ENCODE measurements at regions not wholly inside any gene's neighbourhood (a gene's known extent, or its start where the extent isn't known, plus 50 kb on each side); places are given as distances from the start of the nearest gene placed in this dataset.

DNA sequence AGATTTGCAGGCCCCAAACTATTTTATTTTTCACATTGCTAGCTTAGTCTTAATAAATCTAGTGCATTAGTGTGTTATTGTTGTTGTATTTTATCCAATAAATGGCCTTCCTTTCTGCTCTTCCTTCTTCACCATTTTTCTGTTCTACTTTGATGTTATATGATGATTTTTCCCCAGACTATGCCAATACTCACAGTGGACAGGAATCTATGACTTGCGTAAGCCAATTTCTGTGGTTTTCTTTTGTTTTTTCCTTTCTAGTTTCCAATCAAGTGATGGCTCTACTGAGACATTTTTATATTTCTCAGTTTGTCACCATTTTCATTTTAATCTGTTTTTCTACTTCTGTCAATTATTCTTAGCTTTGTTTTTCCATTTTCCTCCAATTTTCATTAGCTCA is 106.8 kb upstream of the FBXL7 start:
- H3K27me3 ChIP-seq, result no peaks in the 10 kb centered on the region
- H3K9me3 ChIP-seq, result no peaks in the 10 kb centered on the region
- H3K27ac ChIP-seq, result no peak overlapping the region
- no peaks in the 10 kb centered on the region for H3K36me3 ChIP-seq
- TF ChIP-seq, protein P1, sequence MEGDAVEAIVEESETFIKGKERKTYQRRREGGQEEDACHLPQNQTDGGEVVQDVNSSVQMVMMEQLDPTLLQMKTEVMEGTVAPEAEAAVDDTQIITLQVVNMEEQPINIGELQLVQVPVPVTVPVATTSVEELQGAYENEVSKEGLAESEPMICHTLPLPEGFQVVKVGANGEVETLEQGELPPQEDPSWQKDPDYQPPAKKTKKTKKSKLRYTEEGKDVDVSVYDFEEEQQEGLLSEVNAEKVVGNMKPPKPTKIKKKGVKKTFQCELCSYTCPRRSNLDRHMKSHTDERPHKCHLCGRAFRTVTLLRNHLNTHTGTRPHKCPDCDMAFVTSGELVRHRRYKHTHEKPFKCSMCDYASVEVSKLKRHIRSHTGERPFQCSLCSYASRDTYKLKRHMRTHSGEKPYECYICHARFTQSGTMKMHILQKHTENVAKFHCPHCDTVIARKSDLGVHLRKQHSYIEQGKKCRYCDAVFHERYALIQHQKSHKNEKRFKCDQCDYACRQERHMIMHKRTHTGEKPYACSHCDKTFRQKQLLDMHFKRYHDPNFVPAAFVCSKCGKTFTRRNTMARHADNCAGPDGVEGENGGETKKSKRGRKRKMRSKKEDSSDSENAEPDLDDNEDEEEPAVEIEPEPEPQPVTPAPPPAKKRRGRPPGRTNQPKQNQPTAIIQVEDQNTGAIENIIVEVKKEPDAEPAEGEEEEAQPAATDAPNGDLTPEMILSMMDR (IDR thresholded peaks at IDR 0.05), result no peak
- TF ChIP-seq POLR2AphosphoS5 (IDR thresholded peaks at IDR 0.05; ENCODE audit: insufficient read depth in 1 of 2, low read depth in 1 of 2) (no peak), POLR2A (IDR thresholded peaks at IDR 0.05) (no peak)
- H3K4me3 ChIP-seq, result no peak overlapping the region
- DNase-seq (ENCODE audit: extremely low spot score in 2 of 2), result no peak
- H3K4me1 ChIP-seq, result no peaks in the 10 kb centered on the region
- intact Hi-C loops (cut with DNase I), result no loop called here

DNA sequence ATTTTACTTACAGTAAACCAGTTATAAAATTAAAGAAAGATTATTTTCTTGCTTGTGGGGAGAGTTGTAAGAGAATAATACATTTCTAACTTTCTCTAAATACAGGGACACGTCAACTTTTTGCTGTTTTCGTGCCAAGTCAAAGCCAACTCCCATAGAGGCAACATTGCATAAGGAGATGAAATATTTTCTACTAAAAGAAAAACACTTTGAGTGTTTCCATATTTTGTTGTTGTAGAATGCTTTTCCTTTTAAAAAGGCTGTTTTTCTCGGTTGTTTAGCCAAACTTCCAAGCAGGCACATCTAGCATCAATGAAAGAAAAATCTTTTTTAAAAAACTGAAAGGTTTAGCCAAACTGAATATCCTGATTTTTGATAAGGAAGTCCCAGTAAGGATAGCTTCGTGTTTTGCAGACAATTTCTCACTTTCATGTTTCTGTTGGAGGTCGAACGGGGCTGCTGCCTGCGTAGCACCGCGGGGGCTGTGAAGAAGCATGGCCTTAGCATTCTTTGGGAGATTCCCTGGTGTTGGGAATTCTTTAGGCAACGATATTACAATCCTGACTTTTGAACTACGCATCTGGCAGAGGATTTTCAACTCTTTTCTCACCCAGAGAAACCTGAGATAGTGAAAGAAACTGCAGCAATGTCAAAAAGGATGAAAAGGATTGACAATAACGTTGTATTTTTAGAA is 108.1 kb upstream of the FBXL7 start:
- H3K36me3 ChIP-seq, result no peaks in the 10 kb centered on the region

DNA sequence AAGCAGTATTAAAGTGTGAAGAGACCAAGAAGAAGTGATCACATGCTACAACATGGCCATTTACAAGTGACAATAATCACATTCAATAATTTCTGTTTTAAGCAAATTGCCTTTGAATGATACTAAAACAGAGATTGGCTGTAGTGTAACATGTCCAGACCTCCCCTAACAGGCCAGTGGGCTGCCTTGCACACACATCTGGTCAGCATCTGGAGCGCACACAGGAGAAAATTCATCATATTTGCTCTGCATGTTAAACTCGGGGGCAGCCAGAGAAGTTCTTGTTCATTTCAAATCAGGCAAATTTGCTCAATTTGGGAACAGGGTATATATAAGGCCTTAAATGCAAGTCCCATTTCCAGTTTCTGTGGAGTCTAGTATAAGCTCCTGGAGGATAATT is 111.1 kb upstream of the FBXL7 start:
- Histone ChIP-seq H3K9me3 (no peaks in the 10 kb centered on the region), H3K27ac (no peak overlapping the region), H3K36me3 (no peaks in the 10 kb centered on the region), H3K4me3 (no peak overlapping the region), H3K27me3 (no peaks in the 10 kb centered on the region), H3K4me1 (no peaks in the 10 kb centered on the region)
- no peak for DNase-seq (ENCODE audit: extremely low spot score in 2 of 2)
- intact Hi-C loops (cut with DNase I), result loop anchor here (10.0 kb wide), 1 partner anchor 436 kb away; no protein-coding TSS in a partner anchor
- TF ChIP-seq, protein P1 (IDR thresholded peaks at IDR 0.05), result no peak
- no peak for TF ChIP-seq POLR2A (IDR thresholded peaks at IDR 0.05)
- no peak for TF ChIP-seq POLR2AphosphoS5 (IDR thresholded peaks at IDR 0.05; ENCODE audit: insufficient read depth in 1 of 2, low read depth in 1 of 2)

More for the DNA sequence above, 108.1 kb upstream of the FBXL7 start:
- Histone ChIP-seq H3K27ac (no peak overlapping the region), H3K9me3 (no peaks in the 10 kb centered on the region), H3K27me3 (no peaks in the 10 kb centered on the region), H3K4me1 (no peaks in the 10 kb centered on the region), H3K4me3 (no peak overlapping the region)
- TF ChIP-seq POLR2A (IDR thresholded peaks at IDR 0.05) (no peak), POLR2AphosphoS5 (IDR thresholded peaks at IDR 0.05; ENCODE audit: insufficient read depth in 1 of 2, low read depth in 1 of 2) (no peak)
- TF ChIP-seq, protein P1 (IDR thresholded peaks at IDR 0.05), result no peak
- no peak for DNase-seq (ENCODE audit: extremely low spot score in 2 of 2)
- intact Hi-C loops (cut with DNase I), result no loop called here

DNA sequence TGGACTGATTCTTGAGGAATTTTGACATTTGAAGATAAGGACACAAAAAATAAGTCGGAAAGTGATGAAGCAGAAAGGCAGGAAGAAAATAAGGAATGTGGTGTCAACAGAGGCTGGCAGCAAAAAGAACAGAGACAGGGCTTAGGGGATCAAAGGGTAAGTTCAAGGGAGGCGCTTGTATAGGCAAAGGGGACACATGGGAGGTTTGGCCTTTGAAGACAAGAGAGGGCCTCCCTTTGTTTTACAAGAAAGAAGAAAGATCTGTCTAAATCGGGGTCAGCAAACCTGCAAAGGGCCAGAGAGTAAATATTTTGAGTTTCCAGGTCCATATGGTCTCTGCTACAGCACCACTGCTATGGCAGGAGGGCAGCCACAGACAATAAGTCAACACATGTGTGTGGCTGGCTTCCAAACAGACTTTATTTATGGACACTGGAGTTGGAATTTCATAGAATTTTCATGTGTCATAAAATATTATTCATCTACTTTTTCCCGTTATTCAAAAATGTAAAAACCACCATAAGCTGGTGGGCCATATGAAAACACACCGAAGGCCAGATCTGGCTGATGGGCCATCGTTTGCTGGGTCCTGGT is 112.0 kb upstream of the FBXL7 start:
- no peak overlapping the region for H3K4me3 ChIP-seq
- no peaks in the 10 kb centered on the region for H3K27me3 ChIP-seq
- DNase-seq (ENCODE audit: extremely low spot score in 2 of 2), result no peak
- no peaks in the 10 kb centered on the region for H3K36me3 ChIP-seq
- no peak overlapping the region for H3K27ac ChIP-seq
- intact Hi-C loops (cut with DNase I), result loop anchor here (10.0 kb wide), 1 partner anchor 437 kb away; no protein-coding TSS in a partner anchor
- TF ChIP-seq, protein P1 (IDR thresholded peaks at IDR 0.05), result no peak
- TF ChIP-seq POLR2A (IDR thresholded peaks at IDR 0.05) (no peak), POLR2AphosphoS5 (IDR thresholded peaks at IDR 0.05; ENCODE audit: insufficient read depth in 1 of 2, low read depth in 1 of 2) (no peak)
- no peaks in the 10 kb centered on the region for H3K4me1 ChIP-seq
- H3K9me3 ChIP-seq, result no peaks in the 10 kb centered on the region

DNA sequence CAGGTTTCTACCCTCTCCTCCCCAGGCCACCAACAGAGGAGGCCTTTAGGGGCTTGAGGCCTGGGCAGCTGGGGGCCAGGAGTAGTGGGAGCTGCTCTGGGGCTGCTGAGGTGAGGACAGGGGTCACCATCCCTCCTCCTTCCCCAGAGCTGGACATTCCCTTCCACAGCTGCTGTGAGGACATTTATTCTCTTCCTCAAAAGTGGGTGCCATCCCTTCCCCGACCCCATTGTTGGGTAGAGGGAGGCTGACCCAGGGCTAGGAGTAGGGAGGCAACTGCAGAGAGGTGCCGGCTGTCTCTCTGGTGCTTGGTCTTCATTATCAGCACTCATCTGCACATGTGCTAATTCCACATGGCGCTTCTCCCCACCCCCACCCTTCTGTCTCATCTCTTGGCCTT is 113.9 kb upstream of the FBXL7 start:
- Histone ChIP-seq H3K27me3 (no peaks in the 10 kb centered on the region), H3K4me3 (no peak overlapping the region), H3K4me1 (no peaks in the 10 kb centered on the region), H3K9me3 (no peaks in the 10 kb centered on the region), H3K36me3 (no peaks in the 10 kb centered on the region), H3K27ac (no peak overlapping the region)
- TF ChIP-seq, protein P1 (IDR thresholded peaks at IDR 0.05), result no peak
- TF ChIP-seq POLR2AphosphoS5 (IDR thresholded peaks at IDR 0.05; ENCODE audit: insufficient read depth in 1 of 2, low read depth in 1 of 2) (no peak), POLR2A (IDR thresholded peaks at IDR 0.05) (no peak)
- DNase-seq (ENCODE audit: extremely low spot score in 2 of 2), result no peak
- intact Hi-C loops (cut with DNase I), result loop anchor here (10.0 kb wide), 1 partner anchor 439 kb away; no protein-coding TSS in a partner anchor

Data from vagina (tissue), 2 donors.